ENCODE measurements at regions not wholly inside any gene's neighbourhood (a gene's known extent, or its start where the extent isn't known, plus 50 kb on each side); places are given as distances from the start of the nearest gene placed in this dataset.

GRCh38 chr2:222100704-222101699, 197.8 kb downstream of the PAX3 start:
- no peak overlapping the region for H3K4me3 ChIP-seq (replicated peaks; ENCODE audit: low read depth, low read length)
- TF ChIP-seq, protein P1, sequence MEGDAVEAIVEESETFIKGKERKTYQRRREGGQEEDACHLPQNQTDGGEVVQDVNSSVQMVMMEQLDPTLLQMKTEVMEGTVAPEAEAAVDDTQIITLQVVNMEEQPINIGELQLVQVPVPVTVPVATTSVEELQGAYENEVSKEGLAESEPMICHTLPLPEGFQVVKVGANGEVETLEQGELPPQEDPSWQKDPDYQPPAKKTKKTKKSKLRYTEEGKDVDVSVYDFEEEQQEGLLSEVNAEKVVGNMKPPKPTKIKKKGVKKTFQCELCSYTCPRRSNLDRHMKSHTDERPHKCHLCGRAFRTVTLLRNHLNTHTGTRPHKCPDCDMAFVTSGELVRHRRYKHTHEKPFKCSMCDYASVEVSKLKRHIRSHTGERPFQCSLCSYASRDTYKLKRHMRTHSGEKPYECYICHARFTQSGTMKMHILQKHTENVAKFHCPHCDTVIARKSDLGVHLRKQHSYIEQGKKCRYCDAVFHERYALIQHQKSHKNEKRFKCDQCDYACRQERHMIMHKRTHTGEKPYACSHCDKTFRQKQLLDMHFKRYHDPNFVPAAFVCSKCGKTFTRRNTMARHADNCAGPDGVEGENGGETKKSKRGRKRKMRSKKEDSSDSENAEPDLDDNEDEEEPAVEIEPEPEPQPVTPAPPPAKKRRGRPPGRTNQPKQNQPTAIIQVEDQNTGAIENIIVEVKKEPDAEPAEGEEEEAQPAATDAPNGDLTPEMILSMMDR (IDR thresholded peaks at IDR 0.05; ENCODE audit: low read depth, low read length, missing control alignments), result no peak
- DNase-seq (ENCODE audit: extremely low read depth, low read depth), result no peak

- no peak overlapping the region for H3K4me3 ChIP-seq (replicated peaks; ENCODE audit: low read depth, low read length)
- TF ChIP-seq, protein P1 (IDR thresholded peaks at IDR 0.05; ENCODE audit: low read depth, low read length, missing control alignments), result no peak
- DNase-seq (ENCODE audit: extremely low read depth, low read depth), result no peak
Observed at GRCh38 chr2:222088561-222088960, 210.2 kb downstream of the PAX3 start.

GRCh38 chr2:222087998-222088397, 210.8 kb downstream of the PAX3 start:
- TF ChIP-seq, protein P1 (IDR thresholded peaks at IDR 0.05; ENCODE audit: low read depth, low read length, missing control alignments), result no peak
- no peak for DNase-seq (ENCODE audit: extremely low read depth, low read depth)
- H3K4me3 ChIP-seq (replicated peaks; ENCODE audit: low read depth, low read length), result no peak overlapping the region

GRCh38 chr2:222082201-222082600, 216.6 kb downstream of the PAX3 start:
- DNase-seq (ENCODE audit: extremely low read depth, low read depth), result no peak
- H3K4me3 ChIP-seq (replicated peaks; ENCODE audit: low read depth, low read length), result no peak overlapping the region
- TF ChIP-seq, protein P1 (IDR thresholded peaks at IDR 0.05; ENCODE audit: low read depth, low read length, missing control alignments), result no peak

- TF ChIP-seq, protein P1 (IDR thresholded peaks at IDR 0.05; ENCODE audit: low read depth, low read length, missing control alignments), result no peak
- no peak overlapping the region for H3K4me3 ChIP-seq (replicated peaks; ENCODE audit: low read depth, low read length)
- no peak for DNase-seq (ENCODE audit: extremely low read depth, low read depth)
Observed at GRCh38 chr2:222080141-222080540, 218.7 kb downstream of the PAX3 start.

- H3K4me3 ChIP-seq (replicated peaks; ENCODE audit: low read depth, low read length), result no peak overlapping the region
- no peak for DNase-seq (ENCODE audit: extremely low read depth, low read depth)
- TF ChIP-seq, protein P1 (IDR thresholded peaks at IDR 0.05; ENCODE audit: low read depth, low read length, missing control alignments), result no peak
Observed at GRCh38 chr2:222076973-222077690, 221.7 kb downstream of the PAX3 start.

Measured in HFF-Myc (cell line).